C4-2B (cell line): ENCODE measurements at regions not wholly inside any gene's neighbourhood (a gene's known extent, or its start where the extent isn't known, plus 50 kb on each side); places are given as distances from the start of the nearest gene placed in this dataset.

Source experiments
- H3K27ac ChIP-seq: fragments of 450-650 bp; 2 replicates; pipeline ENCODE4 v1.5.1; 2017
- ZFX ChIP-seq: fragments of 450-650 bp; IDR thresholded peaks from 2 replicates; pipeline ENCODE4 v1.6.1; 2017
- TF ChIP-seq, protein P1 (sequence below): fragments of 450-650 bp; conservative IDR thresholded peaks from 2 replicates; pipeline ENCODE4 v1.5.1; 2017; ENCODE audit warnings: mild to moderate bottlenecking

DNA sequence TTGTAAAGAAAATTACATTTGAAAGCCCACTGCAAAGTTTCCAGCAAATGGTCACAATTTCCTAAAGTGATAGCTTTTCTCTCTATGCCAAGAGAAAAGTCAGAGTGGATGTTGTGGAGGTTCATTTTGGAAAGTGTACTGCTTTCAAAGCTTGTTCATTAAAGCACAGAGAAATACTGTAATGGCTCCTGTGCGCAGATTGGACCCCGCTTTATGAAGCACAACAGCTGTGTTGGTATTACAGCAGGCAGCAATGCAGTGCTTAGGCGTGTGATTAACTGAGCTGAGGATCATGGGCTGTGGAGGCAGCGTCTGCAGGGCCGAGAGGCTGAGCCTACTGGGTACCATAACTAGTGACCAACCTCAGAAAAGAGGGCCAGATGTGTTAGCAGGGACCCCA, 478.4 kb upstream of the CFAP20DC start:
- TF ChIP-seq ZFX, result no peak
- TF ChIP-seq, protein P1, sequence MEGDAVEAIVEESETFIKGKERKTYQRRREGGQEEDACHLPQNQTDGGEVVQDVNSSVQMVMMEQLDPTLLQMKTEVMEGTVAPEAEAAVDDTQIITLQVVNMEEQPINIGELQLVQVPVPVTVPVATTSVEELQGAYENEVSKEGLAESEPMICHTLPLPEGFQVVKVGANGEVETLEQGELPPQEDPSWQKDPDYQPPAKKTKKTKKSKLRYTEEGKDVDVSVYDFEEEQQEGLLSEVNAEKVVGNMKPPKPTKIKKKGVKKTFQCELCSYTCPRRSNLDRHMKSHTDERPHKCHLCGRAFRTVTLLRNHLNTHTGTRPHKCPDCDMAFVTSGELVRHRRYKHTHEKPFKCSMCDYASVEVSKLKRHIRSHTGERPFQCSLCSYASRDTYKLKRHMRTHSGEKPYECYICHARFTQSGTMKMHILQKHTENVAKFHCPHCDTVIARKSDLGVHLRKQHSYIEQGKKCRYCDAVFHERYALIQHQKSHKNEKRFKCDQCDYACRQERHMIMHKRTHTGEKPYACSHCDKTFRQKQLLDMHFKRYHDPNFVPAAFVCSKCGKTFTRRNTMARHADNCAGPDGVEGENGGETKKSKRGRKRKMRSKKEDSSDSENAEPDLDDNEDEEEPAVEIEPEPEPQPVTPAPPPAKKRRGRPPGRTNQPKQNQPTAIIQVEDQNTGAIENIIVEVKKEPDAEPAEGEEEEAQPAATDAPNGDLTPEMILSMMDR, result no peak
- no peak overlapping the region for H3K27ac ChIP-seq

DNA sequence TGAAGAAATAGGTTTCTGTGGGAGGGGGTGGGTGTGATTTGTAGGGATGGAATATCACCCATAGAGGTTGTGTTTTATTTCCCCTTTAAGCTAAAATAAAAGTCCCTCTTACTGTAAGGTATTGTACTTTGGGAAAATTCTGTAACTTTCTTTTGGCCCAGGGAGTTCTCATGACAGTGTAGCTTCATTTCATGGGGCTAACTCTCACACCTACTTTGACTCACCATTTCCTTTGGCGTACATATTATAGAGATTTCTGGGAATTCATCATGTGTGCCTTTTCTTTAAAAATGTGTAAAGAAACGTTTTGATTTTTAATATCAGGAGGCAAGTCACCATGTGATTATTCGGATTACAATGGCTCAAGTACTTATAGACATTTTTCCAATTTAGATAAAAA, 477.7 kb upstream of the CFAP20DC start:
- no peak overlapping the region for H3K27ac ChIP-seq
- TF ChIP-seq, protein P1, result no peak
- no peak for TF ChIP-seq ZFX

DNA sequence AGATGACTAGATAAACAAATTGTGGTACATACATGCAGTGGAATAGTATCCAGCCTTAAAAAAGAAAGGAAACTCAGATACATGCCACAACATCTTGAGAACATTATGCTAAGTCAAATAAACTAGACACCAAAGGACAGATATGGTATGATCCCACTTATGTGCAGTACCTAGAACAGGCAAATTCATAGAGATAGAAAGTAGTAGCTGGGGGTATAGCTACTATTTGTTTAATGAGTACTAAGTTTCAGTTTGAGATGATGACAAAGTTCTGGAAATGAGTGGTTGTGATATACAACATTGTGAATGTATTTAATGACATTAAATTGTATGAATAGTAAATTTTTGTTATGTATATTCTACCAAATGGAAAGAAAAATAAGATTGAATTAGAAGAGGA, 477.2 kb upstream of the CFAP20DC start:
- H3K27ac ChIP-seq, result no peak overlapping the region

DNA sequence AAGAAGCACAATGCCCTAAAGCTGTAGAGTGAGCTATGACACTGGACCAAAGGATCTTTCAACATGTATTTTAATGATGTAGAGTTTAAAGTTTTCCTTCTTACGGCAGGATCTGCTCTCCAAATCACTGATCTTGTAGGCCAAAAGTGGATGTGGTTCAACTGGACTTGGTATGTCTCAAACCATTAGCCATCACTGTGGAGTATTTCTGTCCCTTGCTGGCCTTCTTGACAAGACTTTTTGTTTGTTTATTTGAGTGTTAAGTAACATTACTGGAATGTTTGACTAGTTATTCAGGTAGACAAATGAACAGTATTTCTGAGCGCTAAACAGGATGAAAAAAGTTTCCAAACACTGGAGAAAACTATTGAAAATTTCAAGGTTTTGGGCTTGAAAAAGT, 472.7 kb upstream of the CFAP20DC start:
- TF ChIP-seq, protein P1, result no peak
- H3K27ac ChIP-seq, result no peak overlapping the region

More for the DNA sequence above, 477.2 kb upstream of the CFAP20DC start:
- no peak for TF ChIP-seq ZFX
- TF ChIP-seq, protein P1, result no peak

DNA sequence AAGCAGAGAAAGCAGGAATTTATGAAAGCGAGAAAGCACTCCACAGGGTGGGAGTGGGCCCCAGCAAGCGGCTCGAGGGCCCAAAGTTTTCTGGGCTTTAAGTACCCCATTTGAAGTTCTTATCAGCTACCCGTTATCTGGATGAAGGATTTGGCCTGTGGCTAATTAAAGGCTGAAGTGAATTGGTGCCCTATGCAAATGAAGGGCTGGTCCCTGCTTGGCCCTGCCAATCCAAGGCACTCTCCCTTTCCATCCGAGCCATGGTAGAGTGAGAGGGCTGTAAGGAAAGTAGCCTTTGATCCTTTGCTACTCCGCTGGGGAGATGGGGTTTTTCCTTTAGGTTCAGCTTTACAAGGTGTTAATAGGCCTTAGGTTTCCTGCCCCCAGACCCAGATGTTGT, 469.3 kb upstream of the CFAP20DC start:
- TF ChIP-seq ZFX, result no peak
- TF ChIP-seq, protein P1, result no peak
- no peak overlapping the region for H3K27ac ChIP-seq

DNA sequence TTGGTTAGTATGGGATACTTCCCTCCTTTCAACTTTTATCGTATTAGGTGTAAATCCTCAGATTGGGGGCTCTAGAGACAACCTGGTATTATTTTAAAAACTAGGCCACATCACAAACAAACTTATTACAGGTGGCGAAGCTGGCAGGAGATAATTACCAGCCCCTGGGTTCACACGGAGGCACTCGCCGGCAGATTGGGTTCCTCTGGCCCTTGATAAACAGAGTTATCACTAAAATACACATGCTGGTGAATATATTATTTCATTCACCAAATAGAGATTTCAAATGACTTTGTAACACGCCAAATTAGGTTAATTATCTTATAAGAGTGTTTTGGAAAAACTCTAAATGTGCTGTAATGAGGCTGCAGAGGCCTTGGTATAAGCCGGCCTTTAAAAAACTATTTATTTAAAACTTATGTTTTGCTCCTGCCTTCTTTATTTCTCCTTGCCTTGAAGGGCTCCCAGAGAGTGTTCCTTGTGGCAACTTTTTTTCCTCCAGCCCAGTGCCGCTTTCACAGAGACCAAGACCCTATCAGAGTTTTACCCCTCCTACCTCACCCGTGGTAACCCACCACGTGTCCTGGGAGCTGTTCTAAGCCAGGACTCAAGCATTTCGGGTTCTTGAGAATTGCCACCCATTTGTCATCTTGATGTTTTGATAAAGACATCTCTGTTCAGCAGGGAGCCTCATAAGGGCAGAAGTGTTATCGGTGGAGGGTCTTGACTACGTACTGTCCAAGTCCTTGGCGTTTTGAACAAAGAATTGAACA, 468.6 kb upstream of the CFAP20DC start:
- H3K27ac ChIP-seq, result no peak overlapping the region
- TF ChIP-seq, protein P1, result no peak
- no peak for TF ChIP-seq ZFX

DNA sequence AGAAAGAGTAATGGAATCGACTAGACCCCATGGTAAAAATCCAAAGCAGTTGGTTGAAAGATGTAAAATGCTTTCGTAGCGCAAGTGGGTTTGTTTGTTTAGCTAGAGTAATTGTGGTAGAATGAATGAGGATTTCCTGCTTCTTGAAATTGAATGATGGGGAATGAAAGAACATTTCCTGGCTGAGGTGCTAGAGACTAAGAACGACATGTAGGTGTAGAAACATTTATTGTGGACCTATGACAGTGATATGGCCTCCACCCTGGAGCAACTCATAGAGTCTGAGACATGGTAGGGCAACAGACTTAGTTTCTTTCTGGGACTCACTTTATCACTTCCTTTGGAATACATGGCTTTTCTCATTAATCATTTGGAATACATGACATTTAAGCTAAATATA, 467.6 kb upstream of the CFAP20DC start:
- TF ChIP-seq, protein P1, result no peak
- TF ChIP-seq ZFX, result no peak
- no peak overlapping the region for H3K27ac ChIP-seq
